HepG2 (cell line): ENCODE measurements at regions not wholly inside any gene's neighbourhood (a gene's known extent, or its start where the extent isn't known, plus 50 kb on each side); places are given as distances from the start of the nearest gene placed in this dataset.

Experiments used
- ARNT2 ChIP-seq: sonication (generic); formaldehyde crosslinking; IDR thresholded peaks from 2 replicates; pipeline ENCODE4 v1.8.0; 2022; ENCODE audit warnings: mild to moderate bottlenecking, low read depth, missing genetic modification reagents, moderate library complexity
- ASH2L ChIP-seq: fragments of 300-600, 200-600 bp; sonication (generic); IDR thresholded peaks from 2 replicates; pipeline ENCODE4 v1.7.0; 2017; ENCODE audit warnings: low read depth, mild to moderate bottlenecking, moderate library complexity, mixed read lengths, low read length; ENCODE audit not compliant: insufficient read length
- NBN ChIP-seq: fragments of 450-650 bp; conservative IDR thresholded peaks from 2 replicates; pipeline ENCODE4 v1.6.1; 2017
- NFIC ChIP-seq: IDR thresholded peaks from 2 replicates; pipeline ENCODE4 v1.6.1; 2012; ENCODE audit warnings: mild to moderate bottlenecking, low read length, inconsistent platforms
- POLR2AphosphoS5 ChIP-seq: IDR thresholded peaks from 2 replicates; pipeline ENCODE4 v1.6.1; 2012; ENCODE audit warnings: low read depth, low read length
- TF ChIP-seq, protein P1 (sequence below): sonication (generic); formaldehyde crosslinking; IDR thresholded peaks from 2 replicates; pipeline ENCODE4 v1.8.1; 2023; ENCODE audit warnings: missing genetic modification reagents, inconsistent platforms, borderline replicate concordance

GRCh38 chr13:80226645-80227044 is 114.3 kb downstream of the SPRY2 start:
- no peak for TF ChIP-seq NFIC
- no peak for TF ChIP-seq NBN
- no peak for TF ChIP-seq POLR2AphosphoS5
- TF ChIP-seq, protein P1, sequence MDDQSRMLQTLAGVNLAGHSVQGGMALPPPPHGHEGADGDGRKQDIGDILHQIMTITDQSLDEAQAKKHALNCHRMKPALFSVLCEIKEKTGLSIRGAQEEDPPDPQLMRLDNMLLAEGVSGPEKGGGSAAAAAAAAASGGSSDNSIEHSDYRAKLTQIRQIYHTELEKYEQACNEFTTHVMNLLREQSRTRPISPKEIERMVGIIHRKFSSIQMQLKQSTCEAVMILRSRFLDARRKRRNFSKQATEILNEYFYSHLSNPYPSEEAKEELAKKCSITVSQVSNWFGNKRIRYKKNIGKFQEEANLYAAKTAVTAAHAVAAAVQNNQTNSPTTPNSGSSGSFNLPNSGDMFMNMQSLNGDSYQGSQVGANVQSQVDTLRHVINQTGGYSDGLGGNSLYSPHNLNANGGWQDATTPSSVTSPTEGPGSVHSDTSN (CRISPR knock-in tag): no peak
- no peak for TF ChIP-seq ASH2L
- no peak for TF ChIP-seq ARNT2
